Occipital lobe (tissue), 1 donor: ENCODE measurements at regions not wholly inside any gene's neighbourhood (a gene's known extent, or its start where the extent isn't known, plus 50 kb on each side); places are given as distances from the start of the nearest gene placed in this dataset.
A peak's percentile ranks its signal among the peaks of the same experiment; 100 is the strongest.

Experiments used
- DNase-seq: peaks from one replicate; lab custom pipeline; 2025; lab: John Stamatoyannopoulos, UW

GRCh38 chr10:78162853-78163252 is 129.2 kb downstream of the RPS24 start:
- DNase-seq: no peak

GRCh38 chr10:78164702-78165101 is 131.0 kb downstream of the RPS24 start:
- no peak for DNase-seq

DNA sequence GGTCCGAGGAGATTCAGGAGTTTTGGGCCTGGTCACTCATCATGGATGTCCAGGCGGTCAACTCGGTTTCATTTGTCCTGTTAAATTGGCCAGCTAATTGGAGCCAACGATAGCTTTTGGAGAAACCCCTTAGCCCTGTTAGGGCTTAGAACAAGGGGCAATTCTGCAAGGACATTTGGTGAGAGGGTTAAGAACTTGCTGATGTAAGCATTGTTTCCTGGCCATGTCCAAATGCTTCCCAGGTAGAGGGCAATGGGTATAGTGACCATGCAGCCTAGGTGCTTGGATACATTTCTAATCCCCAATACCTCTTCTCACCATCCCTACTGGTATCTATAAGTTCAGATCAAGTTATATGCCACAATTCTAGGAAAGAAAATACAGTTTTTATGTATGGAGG is 131.5 kb downstream of the RPS24 start:
- no peak for DNase-seq

- no peak for DNase-seq
These were observed 132.0 kb downstream of the RPS24 start for GRCh38 chr10:78165617-78166016.

DNA sequence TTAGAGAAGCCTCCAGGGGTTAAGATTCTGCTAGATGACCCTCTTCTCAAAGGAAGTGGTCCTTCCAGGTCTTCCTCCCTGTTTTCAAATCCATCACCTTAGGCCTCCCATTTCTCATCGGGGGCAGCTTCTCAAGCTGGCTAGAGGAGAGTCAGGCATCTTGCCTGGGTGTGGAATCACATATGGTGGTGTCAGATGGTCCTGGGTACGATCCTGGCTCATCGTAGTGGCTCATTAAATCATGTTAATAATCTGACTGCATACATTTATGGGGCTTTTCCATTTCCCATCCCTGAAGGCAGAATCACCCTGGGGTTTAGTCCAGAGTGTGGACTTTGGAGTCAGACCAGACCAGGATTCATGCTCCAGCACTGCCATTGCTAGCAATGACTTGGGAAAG is 132.6 kb downstream of the RPS24 start:
- DNase-seq: no peak

DNA sequence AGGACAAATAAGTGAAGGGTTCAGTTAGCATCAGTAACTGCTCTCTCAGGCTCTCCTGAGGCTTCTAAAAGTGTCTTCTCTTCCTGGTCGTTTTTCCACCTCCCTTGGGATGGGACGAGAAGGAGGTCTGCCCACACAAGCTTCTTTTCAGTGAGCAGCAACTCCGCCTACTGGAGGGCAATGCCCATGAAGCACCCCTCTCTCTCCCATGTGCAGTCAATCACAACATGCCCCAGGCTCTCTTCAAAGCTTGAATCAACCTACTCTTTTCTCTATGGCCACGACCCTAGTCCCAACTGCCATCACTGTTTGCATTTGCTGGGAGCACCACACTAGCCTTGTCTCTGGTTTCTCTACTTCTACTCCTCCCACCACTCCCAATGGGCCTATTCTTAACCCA is 135.6 kb downstream of the RPS24 start:
- no peak for DNase-seq

GRCh38 chr10:78170026-78170475 is 136.4 kb downstream of the RPS24 start:
- DNase-seq: no peak

DNA sequence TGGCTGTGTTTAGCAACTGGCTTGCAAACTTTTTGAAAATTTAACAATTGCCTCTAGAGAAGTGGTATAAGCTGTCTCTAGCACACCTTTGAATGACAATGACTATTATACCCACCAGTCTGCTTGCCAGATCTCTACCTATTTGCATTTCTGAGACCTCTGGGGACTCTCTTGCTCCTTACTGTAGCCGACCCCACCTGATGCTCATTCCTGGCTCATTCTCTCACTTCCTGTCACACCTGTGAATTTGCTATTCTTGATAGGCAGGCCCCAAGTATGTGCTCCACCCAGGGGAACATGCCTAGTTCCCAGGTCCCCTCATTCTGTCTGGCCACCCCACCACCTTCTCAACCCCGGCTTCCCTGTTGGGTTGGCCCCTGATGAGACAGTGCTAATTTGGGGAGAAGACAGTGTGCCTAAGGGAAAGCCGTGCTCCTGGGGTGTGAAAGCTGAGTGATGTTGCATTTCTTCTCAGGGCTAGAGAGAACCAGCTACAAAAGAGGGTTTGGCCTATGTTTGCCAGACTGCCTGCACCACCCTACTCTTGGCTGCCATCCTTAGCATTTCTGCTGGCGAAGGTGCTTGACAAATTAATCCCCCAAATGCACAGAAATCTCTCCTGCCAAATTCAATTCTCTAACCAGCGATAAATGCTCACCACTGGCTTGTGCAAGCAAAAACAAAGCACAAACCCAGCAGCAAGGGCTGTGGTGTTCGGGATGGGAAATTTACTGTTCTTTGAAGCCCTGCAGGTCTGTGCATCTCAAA is 138.2 kb downstream of the RPS24 start:
- no peak for DNase-seq

DNA sequence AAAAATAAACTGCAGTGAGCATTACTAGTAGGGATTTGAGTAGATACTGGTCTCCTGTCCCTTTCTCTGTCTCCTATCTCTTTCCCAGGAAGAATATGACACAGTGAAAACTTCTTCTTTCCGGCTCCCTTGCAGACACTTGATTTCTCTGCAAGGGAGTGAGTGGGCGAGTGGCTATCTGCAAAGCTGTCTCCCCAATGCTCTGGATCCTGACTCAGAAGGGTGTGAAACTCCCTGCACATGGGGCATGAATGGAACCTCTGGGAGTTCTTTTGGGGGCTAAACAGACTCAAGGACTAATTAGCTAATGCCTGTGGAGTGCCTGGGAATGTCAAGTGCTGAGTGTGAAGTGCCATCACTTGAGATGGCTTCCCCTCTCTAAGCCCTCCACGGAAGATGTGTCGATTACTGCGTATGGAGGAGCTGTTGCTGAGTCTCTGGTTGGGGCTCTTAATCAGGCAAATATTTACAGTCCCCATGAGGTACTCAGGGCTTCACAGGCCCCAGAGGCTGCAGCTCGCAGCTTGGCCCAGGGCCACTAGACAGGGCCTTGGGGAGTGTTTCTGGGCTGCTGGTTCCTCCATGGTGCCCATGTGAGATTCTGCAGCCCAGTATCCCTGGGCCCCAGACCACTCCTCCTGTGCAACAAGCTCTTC is 139.8 kb downstream of the RPS24 start:
- no peak for DNase-seq

GRCh38 chr10:78175444-78176015 is 141.9 kb downstream of the RPS24 start:
- DNase-seq: no peak

GRCh38 chr10:78176320-78177317 is 143.0 kb downstream of the RPS24 start:
- peak; percentile 87 for DNase-seq

DNA sequence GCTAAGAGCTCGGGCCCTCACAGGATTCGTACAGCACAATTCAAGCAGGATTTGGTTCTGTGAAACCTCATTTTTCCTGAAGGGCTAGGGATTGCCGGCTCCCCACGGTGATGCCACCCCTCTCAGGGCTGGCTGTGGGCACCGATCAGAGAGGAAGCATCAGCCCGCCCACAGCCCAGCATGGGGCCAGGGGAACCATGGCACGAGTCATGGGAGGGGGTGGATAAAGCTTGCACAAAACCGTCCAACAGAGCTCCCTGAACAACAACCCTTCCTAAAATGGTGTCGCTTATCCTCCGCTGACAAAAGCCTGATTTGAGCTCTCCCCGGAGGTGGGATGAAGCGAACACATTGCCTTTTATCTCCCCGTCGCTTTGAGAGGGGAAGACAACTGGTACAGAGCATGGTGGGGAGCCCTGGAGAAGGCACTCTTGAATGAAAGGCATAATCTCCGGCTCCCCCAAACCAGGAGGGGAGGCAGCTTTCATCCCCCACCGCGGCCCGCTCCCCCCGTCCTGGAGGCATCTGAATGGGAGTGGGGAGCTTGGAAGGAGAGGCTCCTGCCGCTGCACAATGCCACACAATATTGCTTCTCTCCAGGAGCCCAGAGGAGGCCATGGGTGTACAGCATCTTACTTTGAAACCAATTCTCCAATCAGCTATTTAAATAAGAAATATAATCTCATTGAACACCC is 144.0 kb downstream of the RPS24 start:
- no peak for DNase-seq

- no peak for DNase-seq
These were observed 144.7 kb downstream of the RPS24 start for GRCh38 chr10:78178397-78178796.

GRCh38 chr10:78178940-78179339 is 145.3 kb downstream of the RPS24 start:
- no peak for DNase-seq

- no peak for DNase-seq
These were observed 146.4 kb downstream of the RPS24 start for GRCh38 chr10:78179886-78180705.

DNA sequence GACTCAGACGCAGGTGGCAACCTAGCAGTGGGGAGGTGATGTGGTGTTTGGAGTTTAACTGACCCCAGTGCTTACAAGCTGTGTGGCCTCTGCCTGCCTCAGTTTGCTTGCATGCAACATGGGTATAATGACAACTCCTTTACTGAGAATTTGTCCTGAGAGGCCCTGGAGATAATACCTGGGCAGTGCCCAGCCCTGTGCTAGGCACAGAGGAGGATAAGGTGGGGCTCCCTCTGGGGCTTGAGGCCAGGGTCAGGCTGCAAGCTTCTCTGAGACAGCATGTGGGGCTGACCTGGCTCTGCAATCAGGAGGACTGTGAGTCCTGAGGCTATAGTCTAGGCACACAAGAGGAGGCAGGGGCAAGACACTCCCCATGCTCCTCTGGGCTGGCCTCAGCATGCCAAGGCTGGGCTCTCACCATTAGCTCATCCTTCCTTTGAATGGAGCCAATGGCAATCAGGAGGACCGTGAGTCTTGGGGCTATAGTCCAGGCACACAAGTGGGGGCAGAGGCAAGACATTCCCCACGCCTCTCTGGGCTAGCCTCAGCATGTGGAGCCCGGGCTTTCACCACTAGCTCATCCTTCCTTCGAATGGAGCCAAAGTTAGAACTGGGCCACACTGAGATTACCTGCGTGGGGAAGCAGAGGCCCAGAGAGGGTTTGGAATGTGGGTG is 147.9 kb downstream of the RPS24 start:
- DNase-seq: no peak

- no peak for DNase-seq
These were observed 149.2 kb downstream of the RPS24 start for GRCh38 chr10:78182841-78183240.

- no peak for DNase-seq
These were observed 151.4 kb downstream of the RPS24 start for GRCh38 chr10:78184851-78185692.

GRCh38 chr10:78185693-78186055 is 152.0 kb downstream of the RPS24 start:
- no peak for DNase-seq
